Loucy (cell line): ENCODE measurements at regions not wholly inside any gene's neighbourhood (a gene's known extent, or its start where the extent isn't known, plus 50 kb on each side); places are given as distances from the start of the nearest gene placed in this dataset.

Experiments used
- CTCF ChIP-seq: fragments of 200-600 bp; sonication (generic); conservative IDR thresholded peaks from 2 replicates; pipeline ENCODE4 v1.5.1; 2014; ENCODE audit warnings: mild to moderate bottlenecking, antibody characterized with exemption, low read length
- EZH2phosphoT487 ChIP-seq: fragments of 200-600 bp; IDR thresholded peaks from 2 replicates; pipeline ENCODE4 v1.6.1; 2018; ENCODE audit warnings: antibody characterized with exemption, mild to moderate bottlenecking, moderate library complexity, borderline replicate concordance

DNA sequence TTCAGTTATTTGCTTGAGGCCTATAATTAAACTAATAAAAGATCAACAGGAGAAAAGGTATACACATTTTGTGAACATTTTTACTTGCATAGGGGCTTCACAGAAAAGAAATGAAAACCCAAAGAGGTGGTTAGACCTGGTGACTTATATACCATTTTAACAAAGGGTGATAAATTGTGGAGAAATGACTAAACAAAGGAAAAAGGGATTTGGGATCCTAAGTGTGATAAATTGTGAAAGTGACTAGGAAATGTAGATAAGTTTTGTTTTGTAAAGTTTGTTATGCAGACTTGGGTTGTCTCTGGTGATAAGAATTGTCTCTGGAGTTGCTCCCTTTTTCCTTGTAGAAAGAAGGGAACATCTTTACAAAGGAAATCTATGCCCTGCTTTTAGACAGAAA is 86.1 kb upstream of the ZNF608 start:
- TF ChIP-seq EZH2phosphoT487 (no peak), CTCF (no peak)
